Mucosa of descending colon (tissue), 3 donors: ENCODE measurements at regions not wholly inside any gene's neighbourhood (a gene's known extent, or its start where the extent isn't known, plus 50 kb on each side); places are given as distances from the start of the nearest gene placed in this dataset.

Source experiments
- ATAC-seq: fragments of 200-7000 bp; cut with Tn5 transposase; one replicate; pipeline ENCODE4 v1.9.1; 2020; ENCODE audit warnings: mild to moderate bottlenecking, moderate library complexity
- DNase-seq, 3 donors: peaks; one replicate each; pipeline ENCODE4 v3.0.0-alpha.2; 2020
- H3K36me3 ChIP-seq: fragments of 200-600 bp; one replicate; pipeline ENCODE4 v1.8.0; 2021; ENCODE audit warnings: low read depth, mild to moderate bottlenecking
- H3K4me1 ChIP-seq: fragments of 200-600 bp; one replicate; pipeline ENCODE4 v1.8.0; 2021; ENCODE audit warnings: low read depth, mild to moderate bottlenecking
- H3K4me3 ChIP-seq: fragments of 200-600 bp; one replicate; pipeline ENCODE4 v1.8.0; 2021; ENCODE audit warnings: mild to moderate bottlenecking
- H3K9me3 ChIP-seq: fragments of 200-600 bp; one replicate; pipeline ENCODE4 v1.8.0; 2021; ENCODE audit warnings: mild to moderate bottlenecking
- intact Hi-C, 2 donors: fragments of 100-400 bp; cut with DNase I in 1 of 2; cut with micrococcal nuclease in 1 of 2; formaldehyde crosslinking; loops; one replicate each; pipeline versions ENCODE4 v1.11.0 to v1.11.1; 2022; cut with DNase I, micrococcal nuclease
- TF ChIP-seq, protein P1 (sequence below): fragments of 200-600 bp; IDR thresholded peaks from one replicate; pipeline ENCODE4 v1.8.0; 2022; ENCODE audit warnings: antibody characterized with exemption, mild to moderate bottlenecking
- donor health status: DM: no; HTN: no; CAD: no; lungs with moderate emphysema.
- donor health status: DM: no; HTN: no; CAD: no.
- donor health status: DM: no; HTN: yes; CAD: no.

DNA sequence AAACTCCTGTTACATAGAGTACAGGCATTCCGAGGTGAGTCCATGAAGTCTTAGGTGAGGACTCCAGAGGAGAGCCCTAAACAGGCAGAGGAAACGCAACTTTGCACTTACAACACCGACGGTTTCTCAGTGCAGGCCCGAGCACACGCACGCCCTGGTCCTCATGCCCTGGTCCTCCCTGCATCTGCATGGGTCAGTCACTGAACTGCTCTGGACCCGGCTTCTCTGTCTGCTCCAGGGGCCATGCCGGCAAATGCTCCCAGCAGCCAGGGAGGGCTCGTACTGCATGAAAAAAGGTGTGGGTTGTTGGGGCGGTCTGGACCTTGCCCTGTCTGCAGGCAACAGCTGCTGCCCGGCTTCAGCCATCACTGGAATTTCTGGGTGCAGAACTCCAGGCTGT, 317.3 kb upstream of the SHH start:
- Histone ChIP-seq H3K4me3 (no peak overlapping the region), H3K4me1 (no peaks in the 10 kb centered on the region), H3K9me3 (no peaks in the 10 kb centered on the region), H3K36me3 (no peaks in the 10 kb centered on the region)
- intact Hi-C loops, result no loop called here
- DNase-seq (no peak), ATAC-seq (no peak)
- TF ChIP-seq, protein P1, sequence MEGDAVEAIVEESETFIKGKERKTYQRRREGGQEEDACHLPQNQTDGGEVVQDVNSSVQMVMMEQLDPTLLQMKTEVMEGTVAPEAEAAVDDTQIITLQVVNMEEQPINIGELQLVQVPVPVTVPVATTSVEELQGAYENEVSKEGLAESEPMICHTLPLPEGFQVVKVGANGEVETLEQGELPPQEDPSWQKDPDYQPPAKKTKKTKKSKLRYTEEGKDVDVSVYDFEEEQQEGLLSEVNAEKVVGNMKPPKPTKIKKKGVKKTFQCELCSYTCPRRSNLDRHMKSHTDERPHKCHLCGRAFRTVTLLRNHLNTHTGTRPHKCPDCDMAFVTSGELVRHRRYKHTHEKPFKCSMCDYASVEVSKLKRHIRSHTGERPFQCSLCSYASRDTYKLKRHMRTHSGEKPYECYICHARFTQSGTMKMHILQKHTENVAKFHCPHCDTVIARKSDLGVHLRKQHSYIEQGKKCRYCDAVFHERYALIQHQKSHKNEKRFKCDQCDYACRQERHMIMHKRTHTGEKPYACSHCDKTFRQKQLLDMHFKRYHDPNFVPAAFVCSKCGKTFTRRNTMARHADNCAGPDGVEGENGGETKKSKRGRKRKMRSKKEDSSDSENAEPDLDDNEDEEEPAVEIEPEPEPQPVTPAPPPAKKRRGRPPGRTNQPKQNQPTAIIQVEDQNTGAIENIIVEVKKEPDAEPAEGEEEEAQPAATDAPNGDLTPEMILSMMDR, result no peak

DNA sequence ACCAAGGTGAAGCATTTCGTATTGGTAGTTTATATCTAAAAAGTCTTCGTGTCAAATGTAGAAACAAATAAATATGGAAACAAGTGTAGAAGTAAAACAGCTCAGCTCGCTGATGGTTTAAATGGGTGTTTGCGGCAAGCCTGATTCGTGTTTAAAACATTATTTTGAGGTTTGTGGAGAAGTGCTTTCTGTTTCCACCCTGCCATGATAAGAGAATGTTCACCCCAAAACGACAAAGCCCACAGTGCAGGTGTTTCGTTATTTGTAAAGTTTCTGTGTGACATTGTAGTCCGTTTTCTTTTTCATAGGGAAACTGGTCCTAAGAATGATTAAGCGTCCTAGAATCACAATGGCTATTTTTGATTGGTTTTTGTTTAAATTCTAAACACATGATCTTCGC, 316.2 kb upstream of the SHH start:
- Histone ChIP-seq H3K4me1 (no peaks in the 10 kb centered on the region), H3K9me3 (no peaks in the 10 kb centered on the region), H3K4me3 (no peak overlapping the region), H3K36me3 (no peaks in the 10 kb centered on the region)
- no peak for DNase-seq
- intact Hi-C loops, result no loop called here
- TF ChIP-seq, protein P1, result no peak
- no peak for ATAC-seq

DNA sequence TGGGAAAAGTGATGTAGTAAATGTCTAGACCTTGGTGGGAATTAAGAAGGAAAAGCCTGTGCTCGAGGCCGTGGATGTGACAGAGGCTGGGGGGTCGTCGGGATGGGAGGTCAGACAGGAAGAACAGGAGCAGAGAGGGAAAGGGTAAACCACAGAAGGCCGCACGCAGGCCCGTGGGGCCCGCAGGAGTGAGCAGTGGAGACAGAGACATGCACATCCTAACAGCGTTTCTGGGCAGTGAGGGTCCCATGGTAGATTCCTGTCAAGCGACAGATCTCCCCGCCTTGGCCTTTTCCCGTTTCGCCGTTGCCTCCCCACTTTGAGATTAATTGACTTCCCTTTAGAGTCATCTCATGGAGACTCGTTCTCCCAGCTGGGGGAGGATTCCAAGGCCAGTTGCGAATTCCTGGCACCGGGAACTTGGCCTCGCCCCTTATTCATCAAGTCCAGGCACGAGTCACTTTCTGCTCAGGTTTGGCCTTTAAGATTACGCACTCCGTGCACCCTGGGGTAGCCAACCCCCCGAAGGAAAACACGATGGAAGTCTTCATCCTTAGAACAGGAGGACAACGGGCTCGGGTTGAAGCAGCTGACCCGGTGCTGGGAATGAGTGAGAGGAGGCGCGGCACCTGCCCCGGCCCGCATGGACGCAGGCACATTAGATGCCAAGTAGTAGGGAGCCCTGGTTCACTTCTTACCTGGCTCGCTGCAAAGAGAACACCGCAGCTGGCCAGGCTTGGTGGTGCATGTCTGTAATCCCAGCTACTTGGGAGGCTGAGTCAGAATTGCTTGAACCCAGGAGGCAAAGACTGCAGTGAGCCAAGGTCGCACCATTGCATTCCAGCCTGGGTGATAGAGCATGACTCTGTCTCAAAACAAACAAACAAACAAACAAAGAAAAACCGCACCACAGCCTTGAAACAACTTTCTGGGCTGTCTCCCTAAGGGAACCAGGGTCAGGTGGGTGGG, 315.2 kb upstream of the SHH start:
- Histone ChIP-seq H3K4me3 (no peak overlapping the region), H3K36me3 (no peaks in the 10 kb centered on the region), H3K9me3 (no peaks in the 10 kb centered on the region), H3K4me1 (no peaks in the 10 kb centered on the region)
- TF ChIP-seq, protein P1, result no peak
- DNase-seq, result no peak
- intact Hi-C loops, result no loop called here
- no peak for ATAC-seq

DNA sequence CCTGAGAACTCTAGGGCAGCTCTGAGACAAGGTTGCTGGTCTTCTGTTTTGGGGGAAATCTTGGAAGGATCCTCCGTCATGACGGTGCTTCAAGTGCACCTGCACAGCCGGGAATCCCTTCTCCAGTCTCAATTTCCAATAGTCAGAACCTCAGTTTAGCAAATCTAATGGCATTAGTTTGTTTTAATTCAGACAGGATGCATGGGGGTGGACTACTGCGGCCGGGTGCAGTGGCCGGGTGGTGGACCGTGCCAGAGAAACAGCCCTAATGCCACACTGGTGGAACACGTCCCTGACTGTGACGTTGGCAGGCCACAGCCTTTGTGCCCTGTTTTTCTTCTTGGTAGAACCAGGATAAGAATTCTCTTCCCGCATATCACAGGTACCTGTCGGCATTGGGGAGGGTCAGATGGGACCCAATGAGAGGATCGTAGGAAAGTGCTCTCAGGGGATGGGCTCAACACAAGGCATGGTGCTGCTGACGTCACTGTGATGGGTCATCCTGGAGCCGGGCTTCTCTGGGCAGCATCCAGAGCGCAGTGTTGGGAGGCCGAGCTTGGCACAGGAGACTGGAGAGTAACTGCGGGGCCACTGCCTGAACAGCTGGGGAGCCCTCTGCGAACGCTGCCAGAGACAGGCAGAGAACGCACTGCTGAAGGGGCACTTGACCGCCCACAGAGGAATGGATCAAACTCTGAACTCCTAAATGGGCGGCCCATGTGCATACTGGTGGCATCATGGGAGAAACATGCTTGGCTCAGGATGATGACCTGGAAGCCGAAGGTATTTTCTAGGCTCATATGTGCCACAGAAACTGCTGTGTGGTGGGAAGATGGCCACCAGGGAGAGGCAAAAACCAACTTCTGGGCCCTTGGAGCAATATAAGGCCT, 313.8 kb upstream of the SHH start:
- H3K36me3 ChIP-seq, result no peaks in the 10 kb centered on the region
- no peak overlapping the region for H3K4me3 ChIP-seq
- no peaks in the 10 kb centered on the region for H3K4me1 ChIP-seq
- H3K9me3 ChIP-seq, result no peaks in the 10 kb centered on the region
- TF ChIP-seq, protein P1, result no peak
- DNase-seq, result no peak
- intact Hi-C loops, result no loop called here
- no peak for ATAC-seq

DNA sequence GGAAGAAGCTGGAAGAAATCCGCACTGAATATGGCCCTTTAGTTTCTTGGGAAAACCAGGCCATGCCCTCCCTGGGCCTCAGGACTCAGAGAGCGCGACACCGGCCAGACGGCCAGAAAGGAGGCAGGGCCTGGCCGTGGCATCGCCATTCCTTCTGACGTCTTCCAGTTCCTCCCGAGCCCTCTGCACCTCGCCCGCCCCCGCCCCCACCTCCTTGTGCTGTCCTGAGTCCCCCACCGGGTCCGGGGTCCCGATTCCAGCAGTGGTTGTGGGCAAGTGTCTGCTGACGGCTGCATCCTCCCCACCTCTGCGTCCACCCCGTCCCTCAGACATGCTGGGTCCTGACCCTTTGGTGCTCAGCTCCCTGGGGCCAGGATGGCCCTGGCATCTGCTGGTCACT, 312.1 kb upstream of the SHH start:
- no peaks in the 10 kb centered on the region for H3K36me3 ChIP-seq
- H3K4me3 ChIP-seq, result no peak overlapping the region
- intact Hi-C loops, result no loop called here
- no peaks in the 10 kb centered on the region for H3K4me1 ChIP-seq
- no peaks in the 10 kb centered on the region for H3K9me3 ChIP-seq
- DNase-seq (no peak), ATAC-seq (no peak)
- TF ChIP-seq, protein P1, result no peak
